ENCODE measurements at regions not wholly inside any gene's neighbourhood (a gene's known extent, or its start where the extent isn't known, plus 50 kb on each side); places are given as distances from the start of the nearest gene placed in this dataset.

- peaks cover 8% of the 10 kb centered on the region for H3K4me1 ChIP-seq (ENCODE audit: insufficient read depth, low read length)
- H3K4me1 Mint-ChIP-seq: peaks cover 1 to 24% (median 4%) of the 10 kb centered on the region in 3 donors
- DNase-seq: no peak
- no peaks in the 10 kb centered on the region for H3K9me3 ChIP-seq (ENCODE audit: low read length)
- H3K27ac ChIP-seq (ENCODE audit: low read depth, low read length): no peak overlapping the region
- peak overlapping the region in 1 of 8 donors; percentile 43 for H3K27ac Mint-ChIP-seq
- H3K4me3 Mint-ChIP-seq: no peak overlapping the region
- no peak overlapping the region for H3K4me3 ChIP-seq (ENCODE audit: low read length)
- H3K27me3 ChIP-seq (ENCODE audit: insufficient read depth, low read length, poor library complexity, severe bottlenecking): no peaks in the 10 kb centered on the region
- ChIA-PET POLR2A (no interaction called here), CTCF (interaction anchor here (0.9 to 1.6 kb wide), 2 partner anchors 12 to 89 kb away, joined by 3 to 7 read pairs; no protein-coding TSS in a partner anchor)
- no peaks in the 10 kb centered on the region for H3K36me3 ChIP-seq (ENCODE audit: insufficient read depth, low read length)
- H3K36me3 Mint-ChIP-seq: no peaks in the 10 kb centered on the region
- H3K9me3 Mint-ChIP-seq: no peaks in the 10 kb centered on the region
- peaks cover 6 to 17% of the 10 kb centered on the region in 2 donors for H3K27me3 Mint-ChIP-seq
Observed at GRCh38 chr5:32501071-32502002, 56.8 kb upstream of the ZFR start.

DNA sequence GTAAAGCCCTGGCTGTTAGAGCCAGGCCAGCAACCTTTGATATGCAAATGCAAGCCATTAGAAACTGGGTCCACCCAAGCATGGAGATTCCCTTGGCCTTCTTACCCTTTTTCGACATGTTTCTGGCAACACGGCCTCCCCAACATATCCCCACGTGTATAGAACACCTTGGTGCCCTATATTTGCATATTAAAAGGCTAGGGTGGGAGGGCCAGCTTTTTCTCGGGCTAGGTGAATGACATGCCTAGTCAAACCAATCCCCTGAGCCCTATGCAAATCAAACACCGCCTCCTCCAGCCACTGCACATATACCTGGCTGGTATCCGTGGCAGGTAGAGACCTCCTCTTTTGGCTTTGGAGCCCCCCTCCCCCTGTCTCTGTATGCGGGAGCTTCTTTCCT is 55.6 kb upstream of the ZFR start:
- Mint-ChIP-seq H3K9me3 (no peaks in the 10 kb centered on the region), H3K4me1 (peaks cover 0 to 18% (median 4%) of the 10 kb centered on the region in 3 donors), H3K36me3 (no peaks in the 10 kb centered on the region), H3K27ac (peak overlapping the region in 1 of 8 donors; percentile 14), H3K4me3 (no peak overlapping the region), H3K27me3 (peaks cover 6 to 17% of the 10 kb centered on the region in 2 donors)
- Histone ChIP-seq H3K4me3 (ENCODE audit: low read length) (no peak overlapping the region), H3K36me3 (ENCODE audit: insufficient read depth, low read length) (no peaks in the 10 kb centered on the region), H3K27ac (ENCODE audit: low read depth, low read length) (no peak overlapping the region), H3K9me3 (ENCODE audit: low read length) (no peaks in the 10 kb centered on the region), H3K27me3 (ENCODE audit: insufficient read depth, low read length, poor library complexity, severe bottlenecking) (no peaks in the 10 kb centered on the region), H3K4me1 (ENCODE audit: insufficient read depth, low read length) (peaks cover 8% of the 10 kb centered on the region)
- POLR2A ChIA-PET: no interaction called here
- no peak for DNase-seq
- CTCF ChIA-PET: interaction anchor here (1.9 to 3.0 kb wide), 2 partner anchors 10 to 90 kb away, joined by 10 to 12 read pairs; no protein-coding TSS in a partner anchor

- Mint-ChIP-seq H3K36me3 (no peaks in the 10 kb centered on the region), H3K4me1 (peaks cover 0 to 11% (median 0%) of the 10 kb centered on the region in 3 donors), H3K27me3 (peaks cover 6 to 14% of the 10 kb centered on the region in 2 donors), H3K9me3 (no peaks in the 10 kb centered on the region), H3K4me3 (no peak overlapping the region), H3K27ac (no peak overlapping the region)
- Histone ChIP-seq H3K4me3 (ENCODE audit: low read length) (no peak overlapping the region), H3K9me3 (ENCODE audit: low read length) (no peaks in the 10 kb centered on the region), H3K4me1 (ENCODE audit: insufficient read depth, low read length) (peaks cover under 1% of the 10 kb centered on the region), H3K27me3 (ENCODE audit: insufficient read depth, low read length, poor library complexity, severe bottlenecking) (no peaks in the 10 kb centered on the region), H3K36me3 (ENCODE audit: insufficient read depth, low read length) (no peaks in the 10 kb centered on the region), H3K27ac (ENCODE audit: low read depth, low read length) (no peak overlapping the region)
- POLR2A ChIA-PET: no interaction called here
- DNase-seq: no peak
- CTCF ChIA-PET: interaction anchor here (1.0 to 3.0 kb wide), 3 partner anchors 9 to 91 kb away, joined by 3 to 12 read pairs (median 10); no protein-coding TSS in a partner anchor
Observed at GRCh38 chr5:32499261-32499660, 54.7 kb upstream of the ZFR start.

- Histone ChIP-seq H3K27me3 (ENCODE audit: insufficient read depth, low read length, poor library complexity, severe bottlenecking) (no peaks in the 10 kb centered on the region), H3K4me3 (ENCODE audit: low read length) (no peak overlapping the region), H3K4me1 (ENCODE audit: insufficient read depth, low read length) (no peaks in the 10 kb centered on the region), H3K27ac (ENCODE audit: low read depth, low read length) (no peak overlapping the region), H3K9me3 (ENCODE audit: low read length) (no peaks in the 10 kb centered on the region), H3K36me3 (ENCODE audit: insufficient read depth, low read length) (no peaks in the 10 kb centered on the region)
- CTCF ChIA-PET: interaction anchor here (1.0 to 3.0 kb wide), 3 partner anchors 8 to 91 kb away, joined by 3 to 12 read pairs (median 10); no protein-coding TSS in a partner anchor
- Mint-ChIP-seq H3K9me3 (no peaks in the 10 kb centered on the region), H3K36me3 (no peaks in the 10 kb centered on the region), H3K4me3 (no peak overlapping the region), H3K27ac (no peak overlapping the region), H3K27me3 (peaks cover 6 to 14% of the 10 kb centered on the region in 2 donors), H3K4me1 (peaks cover 0 to 11% (median 0%) of the 10 kb centered on the region in 3 donors)
- DNase-seq: no peak
- POLR2A ChIA-PET: interaction anchor here (0.5 kb wide), 1 partner anchor 214 kb away, joined by 3 read pairs; no protein-coding TSS in a partner anchor
Observed at GRCh38 chr5:32498484-32498883, 53.9 kb upstream of the ZFR start.

GRCh38 chr5:32496104-32496503 is 51.6 kb upstream of the ZFR start:
- H3K27me3 ChIP-seq (ENCODE audit: insufficient read depth, low read length, poor library complexity, severe bottlenecking): no peaks in the 10 kb centered on the region
- Mint-ChIP-seq H3K4me3 (no peak overlapping the region), H3K9me3 (no peaks in the 10 kb centered on the region), H3K27ac (no peak overlapping the region), H3K4me1 (peaks cover 0 to 11% (median 0%) of the 10 kb centered on the region in 3 donors), H3K36me3 (no peaks in the 10 kb centered on the region), H3K27me3 (peaks cover 5 to 6% of the 10 kb centered on the region in 2 donors)
- ChIA-PET POLR2A (no interaction called here), CTCF (interaction anchor here (1.1 to 1.3 kb wide), 3 partner anchors 8 to 94 kb away, joined by 3 to 11 read pairs (median 3); partner anchors contain the start of gene SUB1)
- no peak overlapping the region for H3K27ac ChIP-seq (ENCODE audit: low read depth, low read length)
- no peak overlapping the region for H3K4me3 ChIP-seq (ENCODE audit: low read length)
- no peak for DNase-seq
- H3K4me1 ChIP-seq (ENCODE audit: insufficient read depth, low read length): no peaks in the 10 kb centered on the region
- H3K9me3 ChIP-seq (ENCODE audit: low read length): no peaks in the 10 kb centered on the region
- no peaks in the 10 kb centered on the region for H3K36me3 ChIP-seq (ENCODE audit: insufficient read depth, low read length)

DNA sequence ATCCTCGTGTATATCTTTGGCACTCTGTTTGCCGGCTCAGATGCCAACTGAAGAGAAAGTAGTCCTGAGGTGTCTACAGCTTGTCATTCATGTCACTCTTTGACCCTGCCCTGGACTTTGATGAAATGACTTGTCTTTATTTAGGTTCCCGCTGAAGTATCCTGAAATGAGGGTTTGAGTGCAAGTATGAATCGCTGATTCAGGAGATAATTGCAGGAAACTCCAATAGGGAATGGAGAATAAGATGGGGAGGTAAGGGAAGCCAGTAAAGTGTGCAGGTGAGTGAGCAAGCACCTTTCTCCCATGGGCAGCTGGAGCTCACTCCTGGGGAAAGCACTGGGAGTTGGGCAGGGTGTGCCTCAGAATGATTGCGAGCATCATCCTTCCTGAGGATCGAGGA is 50.3 kb upstream of the ZFR start:
- H3K9me3 Mint-ChIP-seq: no peaks in the 10 kb centered on the region
- H3K27ac ChIP-seq (ENCODE audit: low read depth, low read length): no peak overlapping the region
- H3K9me3 ChIP-seq (ENCODE audit: low read length): no peaks in the 10 kb centered on the region
- peaks cover 0 to 11% (median 0%) of the 10 kb centered on the region in 3 donors for H3K4me1 Mint-ChIP-seq
- CTCF ChIA-PET: interaction anchor here (1.8 kb wide), 1 partner anchor 96 kb away, joined by 7 read pairs; no protein-coding TSS in a partner anchor
- H3K27ac Mint-ChIP-seq: no peak overlapping the region
- DNase-seq: no peak
- H3K36me3 ChIP-seq (ENCODE audit: insufficient read depth, low read length): no peaks in the 10 kb centered on the region
- H3K4me3 Mint-ChIP-seq: no peak overlapping the region
- POLR2A ChIA-PET: no interaction called here
- H3K27me3 Mint-ChIP-seq: peaks cover 0 to 1% of the 10 kb centered on the region in 2 donors
- H3K27me3 ChIP-seq (ENCODE audit: insufficient read depth, low read length, poor library complexity, severe bottlenecking): no peaks in the 10 kb centered on the region
- no peaks in the 10 kb centered on the region for H3K4me1 ChIP-seq (ENCODE audit: insufficient read depth, low read length)
- H3K4me3 ChIP-seq (ENCODE audit: low read length): no peak overlapping the region
- no peaks in the 10 kb centered on the region for H3K36me3 Mint-ChIP-seq

Data from CD8-positive, alpha-beta memory T cell (primary cell).